ENCODE measurements at regions not wholly inside any gene's neighbourhood (a gene's known extent, or its start where the extent isn't known, plus 50 kb on each side); places are given as distances from the start of the nearest gene placed in this dataset.
"Not testable (repeated sequence)": the region's sequence is repeated elsewhere in the genome, so short reads cannot be mapped to it uniquely, and the experiment has no call there.

- not testable (repeated sequence) for H3K9me3 ChIP-seq (replicated peaks; ENCODE audit: low read length); H3K4me3 ChIP-seq (ENCODE audit: low read length); H3K9ac ChIP-seq (ENCODE audit: low read depth, low read length); H3K4me1 ChIP-seq (ENCODE audit: control insufficient read depth, insufficient read depth, low read length); H3K36me3 ChIP-seq (ENCODE audit: insufficient read depth, low read length); H3K4me2 ChIP-seq (ENCODE audit: low read length); H3K27me3 ChIP-seq (ENCODE audit: control insufficient read depth, insufficient read depth, low read length)
Measured at GRCh38 chr4:118454857-118455256, 102.1 kb upstream of the PRSS12 start.

- not testable (repeated sequence) for H3K4me2 ChIP-seq (ENCODE audit: low read length); H3K27me3 ChIP-seq (ENCODE audit: control insufficient read depth, insufficient read depth, low read length); H3K4me3 ChIP-seq (ENCODE audit: low read length); H3K4me1 ChIP-seq (ENCODE audit: control insufficient read depth, insufficient read depth, low read length); H3K36me3 ChIP-seq (ENCODE audit: insufficient read depth, low read length); H3K9ac ChIP-seq (ENCODE audit: low read depth, low read length); H3K9me3 ChIP-seq (replicated peaks; ENCODE audit: low read length)
Measured at GRCh38 chr4:118461435-118461834, 108.6 kb upstream of the PRSS12 start.

GRCh38 chr4:118465831-118466230 is 113.0 kb upstream of the PRSS12 start:
- H3K4me3 ChIP-seq (ENCODE audit: low read length); H3K4me2 ChIP-seq (ENCODE audit: low read length); H3K4me1 ChIP-seq (ENCODE audit: control insufficient read depth, insufficient read depth, low read length); H3K36me3 ChIP-seq (ENCODE audit: insufficient read depth, low read length); H3K27me3 ChIP-seq (ENCODE audit: control insufficient read depth, insufficient read depth, low read length); H3K9me3 ChIP-seq (replicated peaks; ENCODE audit: low read length); H3K9ac ChIP-seq (ENCODE audit: low read depth, low read length): not testable (repeated sequence)

GRCh38 chr4:118474001-118474626 is 121.3 kb upstream of the PRSS12 start:
- not testable (repeated sequence) for H3K4me1 ChIP-seq (ENCODE audit: control insufficient read depth, insufficient read depth, low read length); H3K4me3 ChIP-seq (ENCODE audit: low read length); H3K36me3 ChIP-seq (ENCODE audit: insufficient read depth, low read length); H3K4me2 ChIP-seq (ENCODE audit: low read length); H3K9ac ChIP-seq (ENCODE audit: low read depth, low read length); H3K9me3 ChIP-seq (replicated peaks; ENCODE audit: low read length); H3K27me3 ChIP-seq (ENCODE audit: control insufficient read depth, insufficient read depth, low read length)

GRCh38 chr4:118474771-118475170 is 122.0 kb upstream of the PRSS12 start:
- not testable (repeated sequence) for H3K4me1 ChIP-seq (ENCODE audit: control insufficient read depth, insufficient read depth, low read length); H3K4me3 ChIP-seq (ENCODE audit: low read length); H3K9me3 ChIP-seq (replicated peaks; ENCODE audit: low read length); H3K9ac ChIP-seq (ENCODE audit: low read depth, low read length); H3K27me3 ChIP-seq (ENCODE audit: control insufficient read depth, insufficient read depth, low read length); H3K4me2 ChIP-seq (ENCODE audit: low read length); H3K36me3 ChIP-seq (ENCODE audit: insufficient read depth, low read length)

GRCh38 chr4:118475901-118476300 is 123.1 kb upstream of the PRSS12 start:
- H3K4me3 ChIP-seq (ENCODE audit: low read length); H3K9me3 ChIP-seq (replicated peaks; ENCODE audit: low read length); H3K36me3 ChIP-seq (ENCODE audit: insufficient read depth, low read length); H3K4me2 ChIP-seq (ENCODE audit: low read length); H3K4me1 ChIP-seq (ENCODE audit: control insufficient read depth, insufficient read depth, low read length); H3K9ac ChIP-seq (ENCODE audit: low read depth, low read length); H3K27me3 ChIP-seq (ENCODE audit: control insufficient read depth, insufficient read depth, low read length): not testable (repeated sequence)

- not testable (repeated sequence) for H3K27me3 ChIP-seq (ENCODE audit: control insufficient read depth, insufficient read depth, low read length); H3K9ac ChIP-seq (ENCODE audit: low read depth, low read length); H3K9me3 ChIP-seq (replicated peaks; ENCODE audit: low read length); H3K4me2 ChIP-seq (ENCODE audit: low read length); H3K4me1 ChIP-seq (ENCODE audit: control insufficient read depth, insufficient read depth, low read length); H3K36me3 ChIP-seq (ENCODE audit: insufficient read depth, low read length); H3K4me3 ChIP-seq (ENCODE audit: low read length)
Measured at GRCh38 chr4:118477826-118478225, 125.0 kb upstream of the PRSS12 start.

GRCh38 chr4:118485801-118486314 is 133.1 kb upstream of the PRSS12 start:
- not testable (repeated sequence) for H3K9me3 ChIP-seq (replicated peaks; ENCODE audit: low read length); H3K36me3 ChIP-seq (ENCODE audit: insufficient read depth, low read length)

GRCh38 chr4:118492963-118493362 is 140.2 kb upstream of the PRSS12 start:
- H3K27me3 ChIP-seq (ENCODE audit: control insufficient read depth, insufficient read depth, low read length); H3K4me3 ChIP-seq (ENCODE audit: low read length); H3K4me2 ChIP-seq (ENCODE audit: low read length); H3K36me3 ChIP-seq (ENCODE audit: insufficient read depth, low read length); H3K9ac ChIP-seq (ENCODE audit: low read depth, low read length); H3K4me1 ChIP-seq (ENCODE audit: control insufficient read depth, insufficient read depth, low read length); H3K9me3 ChIP-seq (replicated peaks; ENCODE audit: low read length): not testable (repeated sequence)

More at GRCh38 chr4:118485801-118486314, 133.1 kb upstream of the PRSS12 start:
- H3K4me2 ChIP-seq (ENCODE audit: low read length); H3K9ac ChIP-seq (ENCODE audit: low read depth, low read length); H3K27me3 ChIP-seq (ENCODE audit: control insufficient read depth, insufficient read depth, low read length); H3K4me3 ChIP-seq (ENCODE audit: low read length); H3K4me1 ChIP-seq (ENCODE audit: control insufficient read depth, insufficient read depth, low read length): not testable (repeated sequence)

GRCh38 chr4:118494437-118494836 is 141.6 kb upstream of the PRSS12 start:
- H3K27me3 ChIP-seq (ENCODE audit: control insufficient read depth, insufficient read depth, low read length); H3K9ac ChIP-seq (ENCODE audit: low read depth, low read length); H3K36me3 ChIP-seq (ENCODE audit: insufficient read depth, low read length); H3K9me3 ChIP-seq (replicated peaks; ENCODE audit: low read length); H3K4me2 ChIP-seq (ENCODE audit: low read length); H3K4me1 ChIP-seq (ENCODE audit: control insufficient read depth, insufficient read depth, low read length); H3K4me3 ChIP-seq (ENCODE audit: low read length): not testable (repeated sequence)

- H3K9ac ChIP-seq (ENCODE audit: low read depth, low read length); H3K9me3 ChIP-seq (replicated peaks; ENCODE audit: low read length); H3K4me2 ChIP-seq (ENCODE audit: low read length); H3K36me3 ChIP-seq (ENCODE audit: insufficient read depth, low read length); H3K27me3 ChIP-seq (ENCODE audit: control insufficient read depth, insufficient read depth, low read length); H3K4me1 ChIP-seq (ENCODE audit: control insufficient read depth, insufficient read depth, low read length); H3K4me3 ChIP-seq (ENCODE audit: low read length): not testable (repeated sequence)
Measured at GRCh38 chr4:118502967-118503366, 150.2 kb upstream of the PRSS12 start.

GRCh38 chr4:118504927-118505326 is 152.1 kb upstream of the PRSS12 start:
- H3K4me2 ChIP-seq (ENCODE audit: low read length); H3K4me1 ChIP-seq (ENCODE audit: control insufficient read depth, insufficient read depth, low read length); H3K27me3 ChIP-seq (ENCODE audit: control insufficient read depth, insufficient read depth, low read length): not testable (repeated sequence)

More at GRCh38 chr4:118504927-118505326, 152.1 kb upstream of the PRSS12 start:
- not testable (repeated sequence) for H3K4me3 ChIP-seq (ENCODE audit: low read length); H3K36me3 ChIP-seq (ENCODE audit: insufficient read depth, low read length); H3K9ac ChIP-seq (ENCODE audit: low read depth, low read length); H3K9me3 ChIP-seq (replicated peaks; ENCODE audit: low read length)
